ENCODE measurements at regions not wholly inside any gene's neighbourhood (a gene's known extent, or its start where the extent isn't known, plus 50 kb on each side); places are given as distances from the start of the nearest gene placed in this dataset.
A peak's percentile ranks its signal among the peaks of the same experiment; 100 is the strongest.

DNA sequence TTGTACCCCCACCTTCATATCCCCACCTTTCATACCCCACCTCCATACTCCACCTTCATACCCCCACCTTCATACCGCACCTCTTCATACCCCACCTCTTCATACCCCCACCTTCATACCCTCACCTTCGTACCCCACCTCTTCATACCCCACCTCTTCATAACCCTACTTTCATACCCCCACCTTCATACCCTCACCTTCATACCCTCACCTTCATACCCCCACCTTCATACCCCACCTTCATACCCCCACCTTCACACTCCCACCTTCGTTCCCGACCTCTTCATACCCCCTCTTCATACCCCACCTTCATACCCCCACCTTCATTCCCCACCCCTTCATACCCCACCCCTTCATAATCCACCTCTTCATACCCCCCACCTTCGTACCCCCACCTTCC is 92.9 kb upstream of the NAA20 start:
- no peak overlapping the region for H3K9ac ChIP-seq (ENCODE audit: insufficient read length)
- H3K36me3 ChIP-seq (ENCODE audit: insufficient read depth, low read length): no peaks in the 10 kb centered on the region
- H3K27ac ChIP-seq: no peak overlapping the region
- no peaks in the 10 kb centered on the region for H3K9me3 ChIP-seq (ENCODE audit: low read depth, low read length)
- TF ChIP-seq FOXP2 (optimal IDR thresholded peaks at IDR 0.05; ENCODE audit: control extremely low read depth, extremely low read length, insufficient read depth): no peak
- TF ChIP-seq EZH2 (IDR thresholded peaks at IDR 0.05): no peak
- no peak for TF ChIP-seq POLR2AphosphoS5 (IDR thresholded peaks at IDR 0.05; ENCODE audit: borderline replicate concordance, low read depth, low read length)
- no peak for DNase-seq (ENCODE audit: low read depth, low spot score)
- H3K4me3 ChIP-seq: no peak overlapping the region

DNA sequence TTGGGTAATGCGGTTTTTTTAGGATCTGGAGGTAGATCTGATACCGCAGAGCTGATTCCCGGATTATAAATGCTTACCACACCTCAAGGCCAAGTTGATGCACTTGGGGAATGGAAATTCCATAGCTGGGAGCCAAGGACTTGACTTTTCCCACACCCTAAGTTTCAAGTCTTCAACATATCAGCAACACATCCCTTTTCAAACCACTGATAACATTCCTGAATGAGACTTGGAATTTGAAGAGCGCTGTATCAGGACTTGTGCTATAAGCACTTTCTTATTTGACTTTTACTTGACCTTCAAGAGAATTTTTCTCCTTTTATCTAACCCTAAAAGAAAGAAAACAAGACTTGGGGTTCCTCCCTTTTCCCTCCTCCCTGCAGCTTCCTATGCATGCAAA is 90.6 kb upstream of the NAA20 start:
- TF ChIP-seq EZH2 (IDR thresholded peaks at IDR 0.05) (no peak), FOXP2 (optimal IDR thresholded peaks at IDR 0.05; ENCODE audit: control extremely low read depth, extremely low read length, insufficient read depth) (no peak), POLR2AphosphoS5 (IDR thresholded peaks at IDR 0.05; ENCODE audit: borderline replicate concordance, low read depth, low read length) (no peak)
- Histone ChIP-seq H3K9me3 (ENCODE audit: low read depth, low read length) (no peaks in the 10 kb centered on the region), H3K4me3 (no peak overlapping the region), H3K9ac (ENCODE audit: insufficient read length) (no peak overlapping the region), H3K36me3 (ENCODE audit: insufficient read depth, low read length) (no peaks in the 10 kb centered on the region), H3K27ac (no peak overlapping the region)
- DNase-seq (ENCODE audit: low read depth, low spot score): no peak

DNA sequence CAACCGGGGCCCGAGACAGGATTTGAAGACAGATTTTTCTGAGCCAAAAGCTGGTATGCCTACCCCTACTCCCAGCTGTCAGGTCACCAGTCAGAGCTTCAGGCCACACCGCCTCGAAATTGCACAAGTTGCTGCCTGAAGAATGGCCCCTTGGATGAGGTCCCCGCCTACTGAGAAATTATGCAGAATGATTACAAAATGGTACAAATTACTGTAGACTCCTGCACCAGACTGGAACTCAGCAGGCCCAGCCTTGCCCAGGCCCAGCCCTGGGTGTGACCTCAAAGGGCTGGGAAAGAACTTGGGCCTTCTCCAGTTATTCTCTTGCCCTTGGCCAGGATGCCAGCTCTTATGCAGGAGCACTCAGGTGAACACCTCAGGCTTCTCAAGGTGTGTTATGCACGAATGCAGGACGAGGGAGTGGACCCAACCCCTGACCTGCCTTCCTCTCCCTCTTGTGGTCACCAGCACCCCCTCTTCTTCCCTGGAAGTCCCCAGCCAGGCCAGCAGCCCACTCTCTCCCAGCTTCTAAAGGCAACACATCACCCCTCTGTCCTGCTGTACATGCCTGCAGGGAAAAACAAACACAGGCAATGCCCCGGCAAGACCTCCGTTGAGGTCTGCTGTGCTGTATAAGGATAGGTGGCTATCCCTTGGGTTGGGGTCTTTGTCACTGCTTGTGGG is 88.7 kb upstream of the NAA20 start:
- no peak for DNase-seq (ENCODE audit: low read depth, low spot score)
- Histone ChIP-seq H3K4me3 (no peak overlapping the region), H3K27ac (no peak overlapping the region), H3K36me3 (ENCODE audit: insufficient read depth, low read length) (no peaks in the 10 kb centered on the region), H3K9ac (ENCODE audit: insufficient read length) (no peak overlapping the region), H3K9me3 (ENCODE audit: low read depth, low read length) (no peaks in the 10 kb centered on the region)
- no peak for TF ChIP-seq FOXP2 (optimal IDR thresholded peaks at IDR 0.05; ENCODE audit: control extremely low read depth, extremely low read length, insufficient read depth)
- TF ChIP-seq EZH2 (IDR thresholded peaks at IDR 0.05): no peak
- TF ChIP-seq POLR2AphosphoS5 (IDR thresholded peaks at IDR 0.05; ENCODE audit: borderline replicate concordance, low read depth, low read length): no peak

DNA sequence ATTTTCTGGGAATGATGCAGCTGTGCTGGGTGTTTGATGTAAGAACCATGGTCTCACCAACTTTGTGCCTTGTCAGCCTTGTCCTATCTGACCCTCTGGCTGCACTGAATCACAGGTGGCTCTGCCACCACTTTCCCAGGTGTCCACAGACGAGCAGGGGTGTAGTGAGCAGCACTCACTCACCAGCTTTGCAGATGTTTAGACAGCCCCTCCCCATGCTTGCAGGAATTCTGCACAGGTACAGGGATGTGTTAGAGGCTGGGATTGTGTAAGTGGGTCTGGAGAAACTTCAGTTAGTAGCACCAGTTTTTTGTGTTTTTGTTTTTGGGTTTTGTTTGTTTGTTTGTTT is 88.2 kb upstream of the NAA20 start:
- no peak overlapping the region for H3K27ac ChIP-seq
- DNase-seq (ENCODE audit: low read depth, low spot score): no peak
- no peaks in the 10 kb centered on the region for H3K36me3 ChIP-seq (ENCODE audit: insufficient read depth, low read length)
- H3K4me3 ChIP-seq: no peak overlapping the region
- H3K9ac ChIP-seq (ENCODE audit: insufficient read length): no peak overlapping the region
- H3K9me3 ChIP-seq (ENCODE audit: low read depth, low read length): no peaks in the 10 kb centered on the region
- TF ChIP-seq POLR2AphosphoS5 (IDR thresholded peaks at IDR 0.05; ENCODE audit: borderline replicate concordance, low read depth, low read length): no peak
- no peak for TF ChIP-seq FOXP2 (optimal IDR thresholded peaks at IDR 0.05; ENCODE audit: control extremely low read depth, extremely low read length, insufficient read depth)
- TF ChIP-seq EZH2 (IDR thresholded peaks at IDR 0.05): no peak

DNA sequence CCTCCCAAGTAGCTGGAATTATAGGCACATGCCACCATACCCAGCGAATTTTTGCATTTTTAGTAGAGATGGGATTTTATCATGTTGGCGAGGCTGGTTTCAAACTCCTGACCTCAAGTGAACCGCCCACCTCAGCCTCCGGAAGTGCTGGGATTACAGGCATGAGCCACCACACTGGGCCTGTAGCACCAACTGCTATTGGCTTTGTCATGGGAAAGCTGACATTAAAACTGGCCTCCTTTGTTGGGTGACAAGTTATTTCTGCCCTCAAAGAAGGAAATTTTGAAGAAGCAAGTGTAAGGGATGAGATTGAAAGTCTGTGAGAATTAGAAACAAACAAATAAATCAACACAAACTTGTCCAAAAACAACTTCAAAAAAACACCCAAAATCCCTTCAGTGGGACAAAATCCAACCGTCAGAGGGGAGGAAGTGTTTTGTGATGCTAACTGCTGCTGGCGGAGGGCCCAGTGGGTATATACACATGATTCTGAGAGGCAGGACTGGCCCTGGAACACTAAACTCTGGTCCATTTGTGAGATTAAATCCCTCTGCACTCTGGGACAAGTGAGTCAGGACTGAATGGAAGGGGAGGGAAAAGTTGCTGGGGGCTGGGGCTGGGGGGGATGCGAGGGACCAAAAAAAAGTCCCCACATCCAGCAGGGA is 87.5 kb upstream of the NAA20 start:
- Histone ChIP-seq H3K27ac (no peak overlapping the region), H3K36me3 (ENCODE audit: insufficient read depth, low read length) (no peaks in the 10 kb centered on the region), H3K9me3 (ENCODE audit: low read depth, low read length) (no peaks in the 10 kb centered on the region), H3K4me3 (no peak overlapping the region), H3K9ac (ENCODE audit: insufficient read length) (no peak overlapping the region)
- no peak for TF ChIP-seq EZH2 (IDR thresholded peaks at IDR 0.05)
- TF ChIP-seq POLR2AphosphoS5 (IDR thresholded peaks at IDR 0.05; ENCODE audit: borderline replicate concordance, low read depth, low read length): no peak
- no peak for TF ChIP-seq FOXP2 (optimal IDR thresholded peaks at IDR 0.05; ENCODE audit: control extremely low read depth, extremely low read length, insufficient read depth)
- no peak for DNase-seq (ENCODE audit: low read depth, low spot score)

DNA sequence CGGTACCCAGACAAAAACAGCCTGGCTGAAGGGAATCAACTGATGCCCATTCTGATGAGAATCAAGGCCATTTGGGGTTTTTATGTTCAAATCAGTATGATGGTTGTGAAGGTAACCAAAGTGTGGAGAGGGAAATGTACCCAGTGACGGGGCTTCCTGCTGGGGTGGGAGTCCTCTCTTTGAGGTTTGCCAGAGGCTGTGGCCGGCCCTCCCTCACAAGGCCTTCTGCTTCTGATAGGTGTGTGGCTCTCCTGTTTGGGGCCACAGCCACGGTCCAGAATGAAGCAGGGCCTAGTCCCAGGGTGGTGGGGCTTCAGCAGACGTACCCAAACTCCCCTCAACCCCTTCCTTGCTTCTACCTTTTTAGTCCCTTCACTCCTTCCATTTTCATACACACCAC is 86.7 kb upstream of the NAA20 start:
- Histone ChIP-seq H3K9me3 (ENCODE audit: low read depth, low read length) (no peaks in the 10 kb centered on the region), H3K4me3 (no peak overlapping the region), H3K36me3 (ENCODE audit: insufficient read depth, low read length) (no peaks in the 10 kb centered on the region), H3K27ac (no peak overlapping the region), H3K9ac (ENCODE audit: insufficient read length) (no peak overlapping the region)
- no peak for DNase-seq (ENCODE audit: low read depth, low spot score)
- TF ChIP-seq POLR2AphosphoS5 (IDR thresholded peaks at IDR 0.05; ENCODE audit: borderline replicate concordance, low read depth, low read length) (no peak), FOXP2 (optimal IDR thresholded peaks at IDR 0.05; ENCODE audit: control extremely low read depth, extremely low read length, insufficient read depth) (no peak), EZH2 (IDR thresholded peaks at IDR 0.05) (no peak)

DNA sequence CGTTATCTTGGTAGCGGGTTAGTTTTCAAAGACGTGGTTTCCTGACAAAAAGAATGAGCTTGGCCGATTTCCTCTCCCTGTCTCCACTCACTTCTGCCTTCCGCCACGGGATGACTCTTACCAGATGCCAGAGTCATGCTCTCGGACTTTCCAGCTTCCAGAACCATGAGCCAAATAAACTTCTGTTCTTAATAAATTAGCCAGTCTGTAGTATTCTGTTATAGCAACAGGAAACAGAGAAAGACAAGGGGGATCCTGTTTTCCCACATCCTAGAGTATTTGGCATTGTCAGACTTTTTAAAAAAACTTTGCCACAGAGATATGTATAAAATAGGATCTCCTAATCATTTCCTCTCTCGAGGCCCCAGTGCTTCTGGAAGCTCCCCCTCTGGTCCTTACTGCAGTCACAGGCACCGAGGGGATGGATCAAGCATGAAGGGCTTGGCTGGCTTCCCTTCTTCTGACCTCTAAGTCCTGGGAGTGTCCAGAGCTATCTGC is 84.9 kb upstream of the NAA20 start:
- Histone ChIP-seq H3K9ac (ENCODE audit: insufficient read length) (no peak overlapping the region), H3K36me3 (ENCODE audit: insufficient read depth, low read length) (no peaks in the 10 kb centered on the region), H3K4me3 (no peak overlapping the region), H3K9me3 (ENCODE audit: low read depth, low read length) (no peaks in the 10 kb centered on the region), H3K27ac (peak overlapping the region; percentile 1; the same call in 1 of the 2 replicates)
- TF ChIP-seq EZH2 (IDR thresholded peaks at IDR 0.05): no peak
- no peak for TF ChIP-seq POLR2AphosphoS5 (IDR thresholded peaks at IDR 0.05; ENCODE audit: borderline replicate concordance, low read depth, low read length)
- TF ChIP-seq FOXP2 (optimal IDR thresholded peaks at IDR 0.05; ENCODE audit: control extremely low read depth, extremely low read length, insufficient read depth): no peak
- peak; percentile 24 for DNase-seq (ENCODE audit: low read depth, low spot score)

DNA sequence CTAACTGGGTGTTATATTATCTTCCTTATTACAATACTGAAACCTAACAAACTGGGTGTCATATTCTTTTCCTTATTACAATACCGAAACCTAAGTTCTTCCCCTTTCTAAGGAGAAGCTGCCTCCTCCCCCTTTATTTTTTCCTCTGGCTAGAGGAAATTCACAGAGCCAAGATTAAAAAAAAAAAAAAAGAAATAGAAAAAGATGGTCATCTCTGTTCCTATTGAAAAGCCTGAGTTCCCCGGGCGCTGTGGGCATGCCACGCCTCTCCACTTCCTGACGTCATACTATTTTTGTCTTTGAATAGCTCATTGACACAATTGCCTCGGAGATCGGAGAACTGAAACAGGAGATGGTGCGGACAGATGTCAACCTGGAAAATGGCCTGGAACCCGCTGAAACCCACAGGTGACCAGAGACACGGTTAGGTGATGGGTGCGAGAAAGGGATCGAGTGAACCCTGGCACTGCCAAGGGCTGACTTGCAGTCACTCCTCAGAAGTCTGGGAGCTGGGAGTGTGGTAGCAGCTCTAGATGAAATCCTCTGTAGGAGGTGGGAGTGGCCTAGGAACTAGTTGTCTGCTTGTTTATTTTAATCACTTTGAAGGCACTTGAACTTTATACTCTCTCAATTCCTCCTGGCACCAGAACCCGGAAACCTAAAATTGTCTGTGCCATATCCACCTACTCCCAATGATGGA is 82.2 kb upstream of the NAA20 start:
- peak overlapping the region; percentile 68 for H3K4me3 ChIP-seq
- no peak overlapping the region for H3K9ac ChIP-seq (ENCODE audit: insufficient read length)
- H3K27ac ChIP-seq: no peak overlapping the region
- H3K36me3 ChIP-seq (ENCODE audit: insufficient read depth, low read length): no peaks in the 10 kb centered on the region
- H3K9me3 ChIP-seq (ENCODE audit: low read depth, low read length): no peaks in the 10 kb centered on the region
- TF ChIP-seq POLR2AphosphoS5 (IDR thresholded peaks at IDR 0.05; ENCODE audit: borderline replicate concordance, low read depth, low read length): peak; percentile 20; the same call in 1 of the 2 replicates
- TF ChIP-seq EZH2 (IDR thresholded peaks at IDR 0.05): no peak
- peak; percentile 24 for DNase-seq (ENCODE audit: low read depth, low spot score)
